T-cell (primary cell): ENCODE measurements at regions not wholly inside any gene's neighbourhood (a gene's known extent, or its start where the extent isn't known, plus 50 kb on each side); places are given as distances from the start of the nearest gene placed in this dataset.

Experiments used
- ATAC-seq, 4 experiments: fragments of 200-7000 bp in 3 of 4; fragments of 150-1000 bp in 1 of 4; cut with Tn5 transposase; replicated peaks in 1 of 4; 1 replicate in 3 of 4; 2 replicates in 1 of 4; pipeline ENCODE4 v1.10.0; 2021; ENCODE audit warnings: moderate library complexity in 3 of 4, mild to moderate bottlenecking in 2 of 4, moderate number of reproducible peaks in 1 of 4
- CTCF ChIA-PET, 2 donors: fragments of 300-600 bp; sonication (Branson Sonifier 250); formaldehyde crosslinking; loops; one replicate each; lab custom pipeline; 2022; ENCODE audit warnings: antibody characterized with exemption in 2 of 2; lab: Charles Lee
- POLR2A ChIA-PET, 2 donors: fragments of 300-600 bp; sonication (Branson Sonifier 250); formaldehyde crosslinking; loops; one replicate each; lab custom pipeline; 2022; ENCODE audit warnings: antibody characterized with exemption in 2 of 2; lab: Charles Lee
- DNase-seq, 35 experiments: peaks; one replicate each; pipeline versions ENCODE4 v3.0.0 to v3.0.0-alpha.2; 2013 to 2023
- H3K27ac ChIP-seq: one replicate; pipeline ENCODE4 v1.5.1; 2013; ENCODE audit warnings: low read length
- H3K27me3 ChIP-seq, 2 experiments: replicated peaks in 1 of 2; 1 replicate in 1 of 2; 2 replicates in 1 of 2; pipeline versions ENCODE4 v1.6.1 to v1.7.0; 2013; ENCODE audit warnings: low read length in 1 of 2, mixed read lengths in 1 of 2; ENCODE audit not compliant: control insufficient read depth in 2 of 2, insufficient read depth in 2 of 2; ENCODE audit errors: extremely low read depth in 1 of 2
- H3K36me3 ChIP-seq, 2 donors: 1 replicate in 1 of 2; 2 replicates in 1 of 2; pipeline versions ENCODE4 v1.6.1 to v1.7.0; 2013; ENCODE audit warnings: low read length in 1 of 2; ENCODE audit not compliant: control insufficient read depth in 2 of 2, insufficient read depth in 1 of 2; ENCODE audit errors: extremely low read depth in 1 of 2
- H3K4me1 ChIP-seq, 2 experiments: 1 replicate in 1 of 2; 2 replicates in 1 of 2; pipeline versions ENCODE4 v1.6.1 to v1.7.0; 2013; ENCODE audit warnings: low read length in 2 of 2, mixed read lengths in 1 of 2; ENCODE audit not compliant: insufficient read depth in 2 of 2, control insufficient read depth in 1 of 2; ENCODE audit errors: extremely low read depth in 1 of 2
- H3K4me3 ChIP-seq, 2 donors: 1 replicate in 1 of 2; 2 replicates in 1 of 2; pipeline versions ENCODE4 v1.5.1 to v1.7.0; 2013; ENCODE audit warnings: mild to moderate bottlenecking in 2 of 2, low read length in 1 of 2, moderate library complexity in 1 of 2; ENCODE audit not compliant: control insufficient read depth in 1 of 2; ENCODE audit errors: extremely low read depth in 1 of 2
- H3K9me3 ChIP-seq: 2 replicates; pipeline ENCODE4 v1.7.0; 2013
- H3K27ac Mint-ChIP-seq, 2 donors: one replicate each; pipeline ENCODE4 v1.8.0; 2020 to 2021; ENCODE audit warnings: mild to moderate bottlenecking in 2 of 2, mixed read lengths in 2 of 2
- H3K27me3 Mint-ChIP-seq, 2 donors: one replicate each; pipeline ENCODE4 v1.8.0; 2021 to 2022; ENCODE audit warnings: mixed read lengths in 2 of 2
- H3K36me3 Mint-ChIP-seq: one replicate; pipeline ENCODE4 v1.8.0; 2021; ENCODE audit warnings: mixed read lengths
- H3K4me1 Mint-ChIP-seq, 3 donors: one replicate each; pipeline ENCODE4 v1.8.0; 2020 to 2022; ENCODE audit warnings: mixed read lengths in 3 of 3, mild to moderate bottlenecking in 1 of 3
- H3K4me3 Mint-ChIP-seq, 3 donors: one replicate each; pipeline ENCODE4 v1.8.0; 2020 to 2022; ENCODE audit warnings: mild to moderate bottlenecking in 3 of 3, mixed read lengths in 3 of 3, moderate library complexity in 3 of 3
- H3K9me3 Mint-ChIP-seq, 3 donors: one replicate each; pipeline ENCODE4 v1.8.0; 2020 to 2022; ENCODE audit warnings: mixed read lengths in 3 of 3
- WGBS: methylation state at CpG from one replicate; pipeline ENCODE4 v1.1.5; 2013; ENCODE audit warnings: missing lambda C conversion rate; ENCODE audit not compliant: insufficient coverage; 5-methylcytosine and 5-hydroxymethylcytosine counted together

DNA sequence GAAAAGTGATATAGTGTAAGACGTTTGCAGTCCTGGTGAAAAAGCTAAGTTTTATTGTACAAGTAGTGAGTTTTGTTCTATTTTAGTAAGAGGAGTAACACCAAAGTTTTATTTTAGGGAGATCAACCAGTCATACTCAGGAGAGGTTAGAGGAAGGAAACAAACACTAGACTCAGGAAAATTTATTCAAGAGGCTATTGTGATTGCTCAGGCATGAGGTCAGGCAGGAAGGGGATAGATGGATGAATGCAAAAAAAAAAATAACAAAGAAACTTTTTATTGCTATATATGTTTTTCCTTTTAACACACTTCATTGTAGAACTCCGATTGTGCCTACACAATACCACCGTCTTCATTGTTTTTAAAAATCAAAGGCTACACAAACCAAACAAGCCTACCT is 189.0 kb downstream of the LYPLAL1 start:
- ATAC-seq = no peak

GRCh38 chr1:219359126-219359525 is 185.4 kb downstream of the LYPLAL1 start:
- H3K4me1 Mint-ChIP-seq = no peaks in the 10 kb centered on the region
- ChIA-PET CTCF (no interaction called here), POLR2A (no interaction called here)
- no peak overlapping the region for H3K27ac ChIP-seq
- no peaks in the 10 kb centered on the region for H3K36me3 ChIP-seq
- H3K27ac Mint-ChIP-seq = no peak overlapping the region
- 100% methylated on average over 1 of the region's 2 CpGs for WGBS
- no peak overlapping the region for H3K4me3 Mint-ChIP-seq
- no peak overlapping the region for H3K4me3 ChIP-seq
- H3K27me3 Mint-ChIP-seq = no peaks in the 10 kb centered on the region
- no peaks in the 10 kb centered on the region for H3K27me3 ChIP-seq
- no peaks in the 10 kb centered on the region for H3K36me3 Mint-ChIP-seq
- no peaks in the 10 kb centered on the region for H3K9me3 Mint-ChIP-seq
- no peaks in the 10 kb centered on the region for H3K9me3 ChIP-seq
- DNase-seq (no peak), ATAC-seq (no peak)
- H3K4me1 ChIP-seq = no peaks in the 10 kb centered on the region

More for the DNA sequence above, 189.0 kb downstream of the LYPLAL1 start:
- DNase-seq = no peak
- Mint-ChIP-seq H3K27me3 (no peaks in the 10 kb centered on the region), H3K27ac (no peak overlapping the region), H3K9me3 (no peaks in the 10 kb centered on the region), H3K4me3 (no peak overlapping the region), H3K4me1 (no peaks in the 10 kb centered on the region), H3K36me3 (no peaks in the 10 kb centered on the region)
- Histone ChIP-seq H3K27me3 (no peaks in the 10 kb centered on the region), H3K27ac (no peak overlapping the region), H3K4me3 (no peak overlapping the region), H3K9me3 (no peaks in the 10 kb centered on the region), H3K4me1 (no peaks in the 10 kb centered on the region), H3K36me3 (no peaks in the 10 kb centered on the region)
- no CpG with 5 or more reads among the region's 3 CpGs for WGBS
- ChIA-PET POLR2A (no interaction called here), CTCF (interaction anchor here in 1 of 2 donors (0.6 kb wide), 1 partner anchor 13 kb away, joined by 3 read pairs; no protein-coding TSS in a partner anchor)

- no peaks in the 10 kb centered on the region for H3K4me1 ChIP-seq
- no CpG with 5 or more reads among the region's 2 CpGs for WGBS
- H3K27ac ChIP-seq = no peak overlapping the region
- ChIA-PET CTCF (no interaction called here), POLR2A (no interaction called here)
- Mint-ChIP-seq H3K27me3 (no peaks in the 10 kb centered on the region), H3K36me3 (no peaks in the 10 kb centered on the region), H3K4me1 (no peaks in the 10 kb centered on the region), H3K4me3 (no peak overlapping the region), H3K9me3 (peaks cover 0 to 3% (median 0%) of the 10 kb centered on the region in 3 donors), H3K27ac (no peak overlapping the region)
- H3K27me3 ChIP-seq = no peaks in the 10 kb centered on the region
- DNase-seq (no peak), ATAC-seq (no peak)
- H3K9me3 ChIP-seq = no peaks in the 10 kb centered on the region
- no peak overlapping the region for H3K4me3 ChIP-seq
- H3K36me3 ChIP-seq = no peaks in the 10 kb centered on the region
Observed at GRCh38 chr1:219358080-219358479, 184.4 kb downstream of the LYPLAL1 start.

GRCh38 chr1:219354962-219355361 is 181.3 kb downstream of the LYPLAL1 start:
- Mint-ChIP-seq H3K36me3 (no peaks in the 10 kb centered on the region), H3K4me3 (no peak overlapping the region), H3K9me3 (peaks cover 0 to 3% (median 0%) of the 10 kb centered on the region in 3 donors), H3K27ac (no peak overlapping the region), H3K4me1 (no peaks in the 10 kb centered on the region), H3K27me3 (no peaks in the 10 kb centered on the region)
- no peak overlapping the region for H3K27ac ChIP-seq
- H3K4me3 ChIP-seq = no peak overlapping the region
- no CpG with 5 or more reads among the region's 4 CpGs for WGBS
- no peaks in the 10 kb centered on the region for H3K9me3 ChIP-seq
- no peaks in the 10 kb centered on the region for H3K4me1 ChIP-seq
- CTCF ChIA-PET = interaction anchor here in 1 of 2 donors (0.5 kb wide), 1 partner anchor 19 kb away, joined by 4 read pairs; no protein-coding TSS in a partner anchor
- POLR2A ChIA-PET = no interaction called here
- ATAC-seq = no peak
- no peaks in the 10 kb centered on the region for H3K27me3 ChIP-seq
- DNase-seq = no peak
- no peaks in the 10 kb centered on the region for H3K36me3 ChIP-seq

- no peaks in the 10 kb centered on the region for H3K9me3 ChIP-seq
- no peak for DNase-seq
- no peak overlapping the region for H3K27ac ChIP-seq
- no peaks in the 10 kb centered on the region for H3K36me3 Mint-ChIP-seq
- no peaks in the 10 kb centered on the region for H3K4me1 Mint-ChIP-seq
- no peaks in the 10 kb centered on the region for H3K27me3 ChIP-seq
- ChIA-PET CTCF (no interaction called here), POLR2A (interaction anchor here in 1 of 2 donors (0.5 kb wide), 1 partner anchor 963 kb away, joined by 4 read pairs; no protein-coding TSS in a partner anchor)
- no peak for ATAC-seq
- no peak overlapping the region for H3K4me3 Mint-ChIP-seq
- H3K27me3 Mint-ChIP-seq = peaks cover 0 to 5% of the 10 kb centered on the region in 2 donors
- no peaks in the 10 kb centered on the region for H3K4me1 ChIP-seq
- no peak overlapping the region for H3K27ac Mint-ChIP-seq
- H3K9me3 Mint-ChIP-seq = peaks cover 0 to 9% (median 3%) of the 10 kb centered on the region in 3 donors
- no peaks in the 10 kb centered on the region for H3K36me3 ChIP-seq
- WGBS = 73% methylated on average over 4 of the region's 4 CpGs
- no peak overlapping the region for H3K4me3 ChIP-seq
Observed at GRCh38 chr1:219352961-219353651, 179.4 kb downstream of the LYPLAL1 start.

GRCh38 chr1:219350172-219350931 is 176.7 kb downstream of the LYPLAL1 start:
- peaks cover 16 to 21% (median 18%) of the 10 kb centered on the region in 3 donors for H3K9me3 Mint-ChIP-seq
- DNase-seq (no peak), ATAC-seq (no peak)
- CTCF ChIA-PET = no interaction called here
- no peak overlapping the region for H3K27ac Mint-ChIP-seq
- POLR2A ChIA-PET = no interaction called here
- no peaks in the 10 kb centered on the region for H3K27me3 ChIP-seq
- no peak overlapping the region for H3K4me3 Mint-ChIP-seq
- H3K9me3 ChIP-seq = no peaks in the 10 kb centered on the region
- no peak overlapping the region for H3K27ac ChIP-seq
- peaks cover 0 to 5% of the 10 kb centered on the region in 2 donors for H3K27me3 Mint-ChIP-seq
- no peak overlapping the region for H3K4me3 ChIP-seq
- WGBS = no CpG with 5 or more reads among the region's 5 CpGs
- H3K36me3 Mint-ChIP-seq = no peaks in the 10 kb centered on the region
- no peaks in the 10 kb centered on the region for H3K36me3 ChIP-seq
- no peaks in the 10 kb centered on the region for H3K4me1 Mint-ChIP-seq
- H3K4me1 ChIP-seq = no peaks in the 10 kb centered on the region
